ENCODE measurements at regions not wholly inside any gene's neighbourhood (a gene's known extent, or its start where the extent isn't known, plus 50 kb on each side); places are given as distances from the start of the nearest gene placed in this dataset.

- DNase-seq, result no peak
Measured at GRCh38 chr11:45597097-45597496, 68.3 kb downstream of the CHST1 start.

DNA sequence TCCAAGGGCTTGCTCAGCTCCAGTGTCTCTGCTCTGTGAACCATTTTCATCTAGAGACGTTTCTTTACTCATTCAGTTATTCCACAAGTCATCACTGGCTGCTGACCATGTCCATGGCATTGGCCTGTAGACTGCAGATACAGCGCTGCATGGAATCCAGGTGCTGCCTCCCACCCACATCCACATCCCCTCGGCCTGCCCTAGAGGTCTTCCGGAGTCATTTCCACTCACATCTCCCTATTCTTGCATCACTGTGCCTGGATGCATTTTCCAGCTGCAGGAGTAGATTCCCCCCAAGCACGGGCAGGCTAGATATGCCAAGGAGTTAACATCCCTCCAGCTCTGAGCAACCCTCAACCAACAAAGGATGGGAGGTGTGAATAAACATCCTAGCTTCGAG is 68.9 kb downstream of the CHST1 start:
- no peak for DNase-seq

DNA sequence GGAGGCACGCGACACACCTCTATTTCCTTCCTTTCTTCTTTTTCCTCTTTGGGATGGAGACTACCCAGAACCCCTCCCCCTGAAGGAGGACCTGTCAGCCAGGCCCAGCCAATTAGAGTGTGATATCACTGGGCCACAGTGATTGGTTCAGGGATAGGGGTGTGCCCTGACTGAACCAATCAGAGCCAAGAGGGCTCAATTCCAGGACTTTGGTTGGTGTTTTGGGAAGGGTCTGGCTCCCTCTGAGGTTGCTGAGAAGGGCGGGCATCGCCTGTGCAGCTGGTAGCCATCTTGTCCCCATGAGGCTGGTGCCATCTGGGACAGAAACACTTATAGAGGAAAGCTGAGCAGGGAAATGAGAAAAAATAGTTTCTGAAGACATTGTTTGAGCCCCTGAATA is 71.4 kb downstream of the CHST1 start:
- DNase-seq, result no peak

GRCh38 chr11:45592636-45593035 is 72.8 kb downstream of the CHST1 start:
- DNase-seq, result no peak

DNA sequence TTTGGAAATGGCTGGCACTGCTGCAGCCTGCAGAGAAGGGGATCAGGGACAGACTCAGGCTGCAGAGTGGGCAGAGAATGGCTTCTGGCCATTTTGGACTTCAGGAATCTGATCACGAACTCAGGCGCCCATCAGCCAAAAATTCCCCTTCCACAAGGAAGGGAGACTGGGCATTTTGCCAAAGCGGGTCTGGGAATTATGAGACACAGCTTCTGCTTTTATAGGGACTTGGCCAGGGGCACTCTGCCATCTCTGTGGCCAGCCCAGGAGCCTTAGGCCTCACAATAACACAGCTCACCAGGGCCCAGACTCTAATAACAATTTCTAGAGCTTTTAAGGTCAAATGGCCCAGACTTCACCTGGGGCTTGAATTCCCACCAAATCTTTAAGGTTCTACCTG is 74.7 kb downstream of the CHST1 start:
- no peak for DNase-seq

GRCh38 chr11:45585205-45585604 is 80.2 kb downstream of the CHST1 start:
- no peak for DNase-seq

DNA sequence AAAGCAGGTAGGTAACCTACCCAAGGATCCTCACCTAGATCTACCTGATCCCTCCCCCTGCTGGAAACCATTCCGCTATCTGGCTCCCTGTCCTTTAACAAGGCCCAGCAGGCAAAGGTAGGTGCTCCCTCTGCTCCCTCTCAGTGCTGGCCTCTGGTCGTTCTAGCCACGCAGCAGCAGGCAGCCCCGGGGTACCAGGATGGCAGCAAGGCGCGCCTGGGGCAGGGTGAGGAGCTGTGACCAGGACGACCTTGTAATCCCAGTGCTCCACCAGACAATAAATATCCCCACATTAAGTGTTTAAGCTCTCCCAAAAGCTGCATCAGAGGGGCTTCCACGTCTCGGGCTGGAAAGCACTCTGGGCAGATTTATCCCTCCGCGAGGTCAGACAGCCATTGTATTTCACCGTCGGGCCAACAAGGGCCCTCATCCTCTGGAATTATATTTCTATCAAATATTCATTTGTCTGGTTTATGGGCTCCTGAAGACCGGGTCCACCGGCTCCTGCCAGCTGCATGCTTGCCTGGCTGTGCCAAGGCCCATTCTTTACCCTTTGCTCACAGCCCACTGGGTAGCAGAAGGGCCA is 81.3 kb downstream of the CHST1 start:
- no peak for DNase-seq

- no peak for DNase-seq
Measured at GRCh38 chr11:45580399-45580798, 85.0 kb downstream of the CHST1 start.

DNA sequence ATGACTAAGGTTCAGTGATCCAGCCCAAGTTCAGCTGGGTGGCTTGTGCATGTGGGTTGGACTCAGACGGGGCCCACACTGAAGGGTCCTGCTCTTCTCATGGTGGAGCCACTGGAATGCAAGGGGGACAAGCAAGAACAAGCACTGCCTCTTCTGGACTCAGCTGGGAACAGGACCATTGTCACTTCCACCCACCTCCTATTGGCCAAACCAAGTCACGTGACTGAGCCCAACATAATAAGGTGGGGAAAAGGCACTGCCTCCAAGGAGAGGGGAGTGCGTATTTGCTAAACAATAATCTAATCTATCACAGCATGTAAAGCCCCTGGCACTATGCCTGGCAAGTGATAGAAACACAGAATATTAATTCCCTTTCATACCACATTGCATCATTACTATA is 87.1 kb downstream of the CHST1 start:
- DNase-seq, result no peak

DNA sequence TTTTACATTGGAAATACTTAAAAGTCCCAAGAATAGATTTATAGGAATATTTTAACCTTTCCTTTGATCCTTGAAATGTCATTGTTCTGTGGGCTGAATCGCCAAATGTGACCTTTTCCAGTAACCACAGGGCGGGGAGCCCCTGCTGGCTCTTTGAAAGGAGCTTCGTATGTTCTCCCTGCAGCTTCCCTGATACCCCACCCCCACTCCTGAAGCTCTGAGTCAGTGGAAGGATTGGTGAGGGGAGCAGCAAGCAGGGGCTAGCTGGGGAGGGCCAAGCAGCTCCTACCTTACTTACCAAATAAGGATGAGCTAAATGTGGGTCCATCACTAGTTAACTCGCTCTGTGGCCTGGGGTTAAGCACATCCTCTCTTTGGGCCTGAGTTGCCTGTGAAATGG is 87.7 kb downstream of the CHST1 start:
- no peak for DNase-seq

- DNase-seq, result no peak
Measured at GRCh38 chr11:45576461-45577215, 88.8 kb downstream of the CHST1 start.

GRCh38 chr11:45573728-45574127 is 91.7 kb downstream of the CHST1 start:
- no peak for DNase-seq

DNA sequence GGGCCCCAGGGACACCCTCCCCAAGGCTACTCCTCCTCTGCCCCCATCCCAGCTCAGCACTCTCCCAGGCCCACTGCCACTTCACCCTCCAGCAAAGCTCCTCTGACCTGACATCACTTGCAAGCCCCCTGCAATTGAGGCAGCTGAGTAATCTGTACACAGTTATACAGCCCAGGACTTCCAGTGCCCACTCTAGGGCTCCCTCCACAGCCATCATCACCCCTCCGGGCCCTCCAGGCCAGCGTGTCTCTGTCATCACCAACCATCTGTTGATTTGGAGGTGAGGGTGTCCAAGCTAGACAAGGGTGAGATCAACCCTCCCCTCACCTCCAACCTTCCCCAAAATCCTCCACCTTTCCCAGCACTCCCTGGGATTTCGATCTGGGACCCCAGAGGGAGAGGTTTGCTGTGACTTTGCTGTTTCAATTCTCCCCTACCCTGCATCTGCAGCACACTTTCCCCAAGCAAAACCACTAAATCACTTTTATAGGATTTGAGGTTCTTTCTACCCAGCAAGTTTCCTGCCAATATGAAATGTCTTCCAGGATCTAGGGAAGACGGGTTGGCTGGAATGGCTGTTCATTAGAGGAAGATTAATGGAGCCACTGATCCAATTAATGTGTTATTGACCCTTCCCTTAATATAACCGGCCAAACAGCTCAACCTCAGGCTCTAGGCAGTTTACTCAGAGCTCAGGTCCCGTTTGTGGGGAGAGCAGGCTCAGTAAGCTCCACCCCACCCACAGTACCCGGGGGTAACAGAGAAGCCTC is 92.9 kb downstream of the CHST1 start:
- DNase-seq, result no peak

DNA sequence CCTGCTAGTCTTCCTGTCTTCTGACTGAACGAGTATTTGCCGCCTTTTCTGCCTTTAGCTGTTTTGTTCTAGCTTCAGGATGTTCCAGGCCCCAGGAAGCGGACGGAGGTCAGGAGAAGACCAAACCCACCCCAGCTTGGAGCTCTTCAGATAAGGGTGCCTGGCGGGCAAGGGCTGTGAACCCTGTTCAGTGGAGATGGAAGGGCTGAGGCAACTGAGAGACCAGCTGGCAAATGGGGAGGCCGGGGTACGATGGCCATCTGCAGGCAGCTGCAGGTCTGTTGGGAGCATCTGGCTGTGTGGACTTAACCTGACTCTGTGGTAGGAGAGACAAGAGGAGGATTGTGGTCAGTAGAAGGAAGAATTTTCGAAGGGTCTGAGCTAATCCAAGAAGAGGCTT is 95.6 kb downstream of the CHST1 start:
- no peak for DNase-seq

GRCh38 chr11:45568049-45568448 is 97.4 kb downstream of the CHST1 start:
- no peak for DNase-seq

GRCh38 chr11:45565446-45565988 is 99.9 kb downstream of the CHST1 start:
- no peak for DNase-seq

- DNase-seq, result no peak
Measured at GRCh38 chr11:45563810-45564209, 101.6 kb downstream of the CHST1 start.

DNA sequence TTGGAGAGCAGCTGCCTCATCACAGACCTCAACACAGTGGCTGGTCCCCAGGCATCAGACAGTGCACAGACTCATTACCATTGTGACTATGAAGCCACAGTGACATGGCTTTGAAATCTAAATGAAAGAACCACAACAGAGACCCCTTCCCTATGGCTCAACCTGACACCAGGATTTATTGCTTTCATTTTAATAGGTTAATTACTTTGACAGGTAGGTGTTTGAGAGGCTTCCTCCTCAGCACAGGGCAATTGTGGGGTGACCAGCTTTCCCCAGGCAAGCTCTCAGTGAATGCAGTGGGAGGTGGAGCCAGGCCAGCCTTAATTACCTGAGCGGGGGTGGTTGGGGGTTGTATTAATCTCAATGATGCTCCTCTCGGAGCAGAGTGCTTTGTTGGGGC is 102.3 kb downstream of the CHST1 start:
- DNase-seq, result no peak

DNA sequence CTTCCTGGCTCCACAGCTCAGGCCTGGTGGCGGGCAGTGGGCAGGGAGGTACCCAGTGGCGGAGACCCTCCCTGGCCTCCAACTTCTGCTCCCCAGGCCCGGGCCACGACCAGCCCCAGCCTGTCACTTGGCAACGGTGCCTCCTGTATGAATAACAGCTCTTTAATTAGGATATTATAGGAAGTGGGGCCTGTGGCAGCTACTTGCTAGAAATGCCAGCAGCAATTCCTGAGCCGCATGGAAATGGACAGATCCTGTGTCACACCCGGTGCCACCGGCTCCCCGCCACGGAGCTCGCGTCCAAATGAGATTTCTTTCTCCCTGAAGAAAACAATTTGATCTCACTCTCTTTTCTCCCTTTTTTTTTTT is 104.5 kb downstream of the CHST1 start:
- no peak for DNase-seq

- no peak for DNase-seq
Measured at GRCh38 chr11:45560155-45560912, 105.1 kb downstream of the CHST1 start.

GRCh38 chr11:45556851-45557707 is 108.3 kb downstream of the CHST1 start:
- DNase-seq, result no peak

Data from AML-193 (cell line).